K562 (cell line): ENCODE measurements at regions not wholly inside any gene's neighbourhood (a gene's known extent, or its start where the extent isn't known, plus 50 kb on each side); places are given as distances from the start of the nearest gene placed in this dataset.

ENCODE experiments used
- ATF2 ChIP-seq: sonication (generic); formaldehyde crosslinking; IDR thresholded peaks from 2 replicates; pipeline ENCODE4 v1.8.1; 2022; ENCODE audit warnings: missing genetic modification reagents
- BHLHE40 ChIP-seq: IDR thresholded peaks from 2 replicates; pipeline ENCODE4 v1.6.1; 2011; ENCODE audit warnings: low read length, improper control_type of control experiment
- CBX3 ChIP-seq, 2 experiments: IDR thresholded peaks; 1 replicate in 1 of 2; 2 replicates in 1 of 2; pipeline ENCODE4 v1.6.1; 2012; ENCODE audit warnings: inconsistent platforms in 2 of 2, low read length in 2 of 2, borderline replicate concordance in 1 of 2, control low read depth in 1 of 2
- CC2D1A ChIP-seq: fragments of 450-650 bp; IDR thresholded peaks from 2 replicates; pipeline ENCODE4 v1.6.1; 2017; ENCODE audit warnings: mild to moderate bottlenecking
- CCAR2 ChIP-seq: fragments of 200-400 bp; formaldehyde crosslinking; IDR thresholded peaks from 2 replicates; pipeline ENCODE4 v1.6.1; 2017; ENCODE audit warnings: mild to moderate bottlenecking, low read depth, low read length
- CTCF ChIP-seq, 3 experiments: IDR thresholded peaks in 2 of 3; conservative IDR thresholded peaks in 1 of 3; 2 replicates each; pipeline ENCODE4 v1.5.1; 2011 to 2012; ENCODE audit warnings: low read length in 3 of 3, mild to moderate bottlenecking in 3 of 3, control low read depth in 2 of 3, improper control_type of control experiment in 1 of 3, inconsistent platforms in 1 of 3, low read depth in 1 of 3, mixed read lengths in 1 of 3, moderate library complexity in 1 of 3; ENCODE audit not compliant: insufficient read depth in 2 of 3
- CXXC5 ChIP-seq: fragments of 250-450 bp; sonication (Bioruptor Pico); IDR thresholded peaks from 2 replicates; pipeline ENCODE4 v1.8.0; 2022; ENCODE audit warnings: inconsistent platforms, mild to moderate bottlenecking, moderate library complexity
- HDAC2 ChIP-seq: fragments of 450-650 bp; IDR thresholded peaks from 2 replicates; pipeline ENCODE4 v1.6.1; 2016; ENCODE audit warnings: mild to moderate bottlenecking
- HNRNPLL ChIP-seq: fragments of 200-400 bp; formaldehyde crosslinking; IDR thresholded peaks from 2 replicates; pipeline ENCODE4 v1.6.1; 2017; ENCODE audit warnings: low read length, low read depth, mild to moderate bottlenecking; ENCODE audit not compliant: poor library complexity, severe bottlenecking
- JUND ChIP-seq, 2 experiments: IDR thresholded peaks; 2 replicates in 1 of 2; 3 replicates in 1 of 2; pipeline ENCODE4 v1.6.1; 2011; ENCODE audit warnings: borderline replicate concordance in 2 of 2, low read depth in 2 of 2, low read length in 2 of 2, improper control_type of control experiment in 1 of 2, missing biosample characterization in 1 of 2, missing genetic modification characterization in 1 of 2, missing genetic modification reagents in 1 of 2
- MYNN ChIP-seq, 2 experiments: sonication (generic); formaldehyde crosslinking in 1 of 2; IDR thresholded peaks; 2 replicates each; pipeline versions ENCODE4 v1.5.0 to v1.6.1; 2016 to 2020; ENCODE audit warnings: antibody characterized with exemption in 1 of 2, missing genetic modification reagents in 1 of 2
- NR2C2 ChIP-seq, 2 experiments: fragments of 200-800 bp in 1 of 2; sonication (Bioruptor generic) in 1 of 2; sonication (generic) in 1 of 2; formaldehyde crosslinking in 1 of 2; IDR thresholded peaks; 2 replicates each; pipeline versions ENCODE4 v1.6.1 to v1.8.0; 2016 to 2022; ENCODE audit warnings: mild to moderate bottlenecking in 1 of 2, missing compliant biosample characterization in 1 of 2, missing genetic modification characterization in 1 of 2, missing genetic modification reagents in 1 of 2
- SP2 ChIP-seq: IDR thresholded peaks from 2 replicates; pipeline ENCODE4 v1.6.1; 2011; ENCODE audit warnings: mild to moderate bottlenecking, low read depth, low read length, moderate library complexity; ENCODE audit not compliant: poor library complexity, severe bottlenecking; ENCODE audit errors: extremely low read depth
- SUPT5H ChIP-seq: fragments of 450-650 bp; IDR thresholded peaks from 2 replicates; pipeline ENCODE4 v1.6.1; 2016
- TAF15 ChIP-seq: fragments of 200-400 bp; formaldehyde crosslinking; IDR thresholded peaks from 2 replicates; pipeline ENCODE4 v1.6.1; 2017; ENCODE audit warnings: mild to moderate bottlenecking, low read depth, low read length, moderate library complexity
- TBP ChIP-seq: optimal IDR thresholded peaks from 2 replicates; pipeline ENCODE3; 2011; ENCODE audit warnings: low read depth, low read length, improper control_type of control experiment
- TFE3 ChIP-seq: fragments of 450-650 bp; formaldehyde crosslinking; IDR thresholded peaks from 2 replicates; pipeline ENCODE4 v1.4.0; 2020; ENCODE audit warnings: mild to moderate bottlenecking, mixed read lengths
- YY1 ChIP-seq, 3 experiments: IDR thresholded peaks; 2 replicates each; pipeline ENCODE4 v1.6.1; 2011; ENCODE audit warnings: low read length in 2 of 3, mild to moderate bottlenecking in 2 of 3, moderate library complexity in 2 of 3, borderline replicate concordance in 1 of 3, control low read depth in 1 of 3, low read depth in 1 of 3; ENCODE audit not compliant: insufficient read depth in 3 of 3, insufficient replicate concordance in 2 of 3, control insufficient read depth in 1 of 3, insufficient read length in 1 of 3; ENCODE audit errors: extremely low read depth in 1 of 3
- ZNF133 ChIP-seq: fragments of 250-450 bp; sonication (Bioruptor Pico); IDR thresholded peaks from 2 replicates; pipeline ENCODE4 v1.4.0; 2020; ENCODE audit warnings: mild to moderate bottlenecking
- ZNF143 ChIP-seq: sonication (generic); formaldehyde crosslinking; IDR thresholded peaks from 2 replicates; pipeline ENCODE4 v1.9.0; 2022; ENCODE audit warnings: mild to moderate bottlenecking, missing genetic modification reagents
- ZNF583 ChIP-seq: fragments of 250-450 bp; sonication (Bioruptor Pico); IDR thresholded peaks from 2 replicates; pipeline ENCODE4 v1.4.0; 2020
- ZNF75A ChIP-seq: fragments of 450-650 bp; formaldehyde crosslinking; IDR thresholded peaks from 2 replicates; pipeline ENCODE4 v1.4.0; 2020; ENCODE audit warnings: mild to moderate bottlenecking

- TF ChIP-seq CTCF (IDR thresholded peaks at IDR 0.05 in 2 of 3, conservative IDR thresholded peaks at IDR 0.05 in 1 of 3; ENCODE audit: insufficient read depth in 2 of 3, low read depth in 1 of 3, low read length in 3 of 3) = no peak; a peak in 2 of 6 replicates
- peak; percentile 58 for TF ChIP-seq HDAC2
- no peak; the same call in 1 of the 2 replicates for TF ChIP-seq JUND (IDR thresholded peaks at IDR 0.05; ENCODE audit: borderline replicate concordance, low read depth, low read length)
- TF ChIP-seq JUND (tag; IDR thresholded peaks at IDR 0.05; ENCODE audit: borderline replicate concordance, low read depth, low read length) = peak; percentile 7; the same call in 1 of the 3 replicates
- 0 out of 2 replicates have a peak, but pooled peaks have one; percentile 26 for TF ChIP-seq CC2D1A
- no peak for TF ChIP-seq HNRNPLL
- TF ChIP-seq ATF2 (CRISPR knock-in tag) = no peak
- TF ChIP-seq BHLHE40 = peak; percentile 52
- no peak for TF ChIP-seq NR2C2 (CRISPR knock-in tag; IDR thresholded peaks at IDR 0.05)
- peak; percentile 94 for TF ChIP-seq NR2C2 (tag; IDR thresholded peaks at IDR 0.05)
- TF ChIP-seq TFE3 (CRISPR knock-in tag) = no peak
- no peak for TF ChIP-seq ZNF133
- no peak for TF ChIP-seq SP2
- TF ChIP-seq TAF15 = no peak
- TF ChIP-seq ZNF143 (CRISPR knock-in tag) = no peak
- no peak for TF ChIP-seq TBP
- TF ChIP-seq ZNF583 (CRISPR knock-in tag) = peak; percentile 77; the same call in 1 of the 2 replicates
- no peak for TF ChIP-seq ZNF75A (CRISPR knock-in tag)
- TF ChIP-seq SUPT5H = no peak
- 0 out of 3 replicates have a peak, but pooled peaks of 1 of the 2 experiments have one; percentile 22 for TF ChIP-seq CBX3 (IDR thresholded peaks at IDR 0.05; ENCODE audit: borderline replicate concordance in 1 of 2, low read length in 2 of 2)
- 0 out of 2 replicates have a peak, but pooled peaks have one; percentile 35 for TF ChIP-seq MYNN (IDR thresholded peaks at IDR 0.05)
- TF ChIP-seq MYNN (CRISPR knock-in tag; IDR thresholded peaks at IDR 0.05) = no peak
- TF ChIP-seq CXXC5 (CRISPR knock-in tag) = peak; percentile 73
- TF ChIP-seq YY1 (IDR thresholded peaks at IDR 0.05; ENCODE audit: borderline replicate concordance in 1 of 3, control insufficient read depth in 1 of 3, extremely low read depth in 1 of 3, insufficient read depth in 3 of 3, insufficient read length in 1 of 3, insufficient replicate concordance in 2 of 3, low read depth in 1 of 3, low read length in 2 of 3) = no peak
- no peak for TF ChIP-seq CCAR2
Measured at GRCh38 chr1:109818271-109818987, 54.7 kb upstream of the EPS8L3 start (continued).
